ENCODE measurements at regions not wholly inside any gene's neighbourhood (a gene's known extent, or its start where the extent isn't known, plus 50 kb on each side); places are given as distances from the start of the nearest gene placed in this dataset.

GRCh38 chr15:70341566-70341965 lies 243.8 kb upstream of the TLE3 start:
- DNase-seq: no peak

- DNase-seq: no peak
These were observed 242.8 kb upstream of the TLE3 start for GRCh38 chr15:70340494-70340870.

- DNase-seq: peak; percentile 98 to 99
These were observed 242.1 kb upstream of the TLE3 start for GRCh38 chr15:70339571-70340493.

GRCh38 chr15:70337277-70338186 lies 239.8 kb upstream of the TLE3 start:
- DNase-seq: no peak

- no peak for DNase-seq
These were observed 238.8 kb upstream of the TLE3 start for GRCh38 chr15:70336425-70337009.

- no peak for DNase-seq
These were observed 236.6 kb upstream of the TLE3 start for GRCh38 chr15:70334286-70334685.

- DNase-seq: no peak
These were observed 231.5 kb upstream of the TLE3 start for GRCh38 chr15:70329179-70329578.

GRCh38 chr15:70328679-70329115 lies 231.0 kb upstream of the TLE3 start:
- no peak for DNase-seq

GRCh38 chr15:70327856-70328678 lies 230.3 kb upstream of the TLE3 start:
- no peak for DNase-seq

GRCh38 chr15:70327328-70327855 lies 229.7 kb upstream of the TLE3 start:
- DNase-seq: no peak

GRCh38 chr15:70324001-70324974 lies 226.6 kb upstream of the TLE3 start:
- DNase-seq: no peak

GRCh38 chr15:70323111-70323851 lies 225.6 kb upstream of the TLE3 start:
- DNase-seq: peak; percentile 52 to 58

- DNase-seq: no peak
These were observed 224.4 kb upstream of the TLE3 start for GRCh38 chr15:70322051-70322668.

- no peak for DNase-seq
These were observed 223.6 kb upstream of the TLE3 start for GRCh38 chr15:70321172-70321819.

- no peak for DNase-seq
These were observed 222.8 kb upstream of the TLE3 start for GRCh38 chr15:70320482-70320881.

- DNase-seq: no peak
These were observed 222.4 kb upstream of the TLE3 start for GRCh38 chr15:70320077-70320476.

GRCh38 chr15:70319466-70319865 lies 221.7 kb upstream of the TLE3 start:
- DNase-seq: no peak

GRCh38 chr15:70318594-70319465 lies 221.1 kb upstream of the TLE3 start:
- no peak for DNase-seq

Data from NCI-H524 (cell line).